ENCODE measurements at regions not wholly inside any gene's neighbourhood (a gene's known extent, or its start where the extent isn't known, plus 50 kb on each side); places are given as distances from the start of the nearest gene placed in this dataset.

DNA sequence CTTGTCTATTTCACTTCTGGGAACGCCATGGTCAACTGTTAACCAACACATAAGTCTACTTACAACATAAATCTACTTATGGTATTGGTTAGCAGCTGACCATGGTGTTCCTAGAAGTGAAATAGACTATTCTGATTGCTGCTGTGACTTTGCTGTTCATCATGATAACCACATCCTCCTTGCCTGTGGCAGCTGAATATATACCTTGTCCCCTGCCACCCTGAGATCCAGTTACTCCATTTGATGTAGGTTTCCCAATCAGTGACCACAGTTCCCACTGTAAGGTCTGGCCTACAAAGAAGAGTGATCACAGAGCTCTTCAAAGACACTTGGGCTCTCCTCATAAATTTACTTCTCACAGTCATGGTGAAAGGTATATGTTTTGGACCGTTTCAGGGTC, 66.8 kb upstream of the ALDH1A3 start:
- no peak for DNase-seq (ENCODE audit: low read depth in 2 of 2)

DNA sequence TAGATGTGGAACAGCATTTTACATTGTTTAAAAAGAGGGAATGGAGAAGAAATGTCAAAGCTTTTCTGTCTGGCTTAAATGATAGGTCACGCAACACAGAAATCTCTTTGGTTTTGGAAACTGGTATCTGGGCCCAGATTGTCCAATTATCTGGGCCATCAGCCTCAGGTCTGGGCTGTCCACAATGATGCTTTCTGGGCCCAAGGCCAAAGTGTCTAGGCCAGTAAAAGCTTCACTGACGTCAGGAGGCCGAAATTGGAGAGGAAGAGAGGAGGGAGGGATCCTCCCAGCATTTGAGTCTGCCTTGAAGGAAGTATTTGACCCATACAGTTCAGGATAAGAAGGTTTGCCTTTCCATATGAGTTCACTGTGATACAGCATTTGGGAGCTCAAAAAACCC, 60.7 kb upstream of the ALDH1A3 start:
- no peak for DNase-seq (ENCODE audit: low read depth in 2 of 2)

DNA sequence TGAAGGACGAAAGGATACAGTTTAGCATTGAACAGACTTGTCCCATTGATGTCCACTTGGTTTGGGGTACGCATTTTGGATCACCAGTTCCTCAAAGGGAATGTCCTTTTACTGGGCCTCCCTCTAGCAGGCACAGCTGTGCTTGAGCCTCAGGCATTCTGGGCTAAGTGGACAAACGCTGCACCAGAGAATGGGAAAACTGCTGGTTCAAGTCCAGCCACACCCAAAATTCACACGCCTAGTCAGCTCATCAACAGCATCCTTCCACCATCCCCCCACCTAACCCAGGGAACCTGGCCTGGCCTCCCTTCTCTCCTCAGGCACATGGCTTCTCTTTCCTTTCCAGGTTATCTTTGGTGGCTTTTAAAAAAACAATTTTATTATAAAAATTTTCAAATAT, 59.1 kb upstream of the ALDH1A3 start:
- no peak for DNase-seq (ENCODE audit: low read depth in 2 of 2)

DNA sequence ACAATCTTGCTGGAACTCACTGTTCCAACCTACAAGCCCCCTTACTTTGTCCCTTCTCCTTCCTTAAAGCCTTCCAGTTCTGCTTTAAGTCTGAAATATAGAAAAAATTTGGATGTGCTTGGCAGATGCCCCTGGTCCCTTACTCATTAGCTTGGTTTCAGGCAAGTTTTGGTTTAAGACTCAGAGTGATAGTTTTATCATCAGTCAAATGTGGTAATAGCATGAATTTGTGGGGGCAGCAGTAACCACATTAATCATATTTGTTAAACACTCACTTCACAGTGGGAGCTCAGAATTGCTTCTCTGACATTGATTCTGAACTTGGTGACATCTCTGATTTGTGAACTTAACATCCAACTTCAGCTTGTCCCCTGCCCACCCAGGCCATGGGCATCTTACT, 58.3 kb upstream of the ALDH1A3 start:
- DNase-seq (ENCODE audit: low read depth in 2 of 2), result no peak

DNA sequence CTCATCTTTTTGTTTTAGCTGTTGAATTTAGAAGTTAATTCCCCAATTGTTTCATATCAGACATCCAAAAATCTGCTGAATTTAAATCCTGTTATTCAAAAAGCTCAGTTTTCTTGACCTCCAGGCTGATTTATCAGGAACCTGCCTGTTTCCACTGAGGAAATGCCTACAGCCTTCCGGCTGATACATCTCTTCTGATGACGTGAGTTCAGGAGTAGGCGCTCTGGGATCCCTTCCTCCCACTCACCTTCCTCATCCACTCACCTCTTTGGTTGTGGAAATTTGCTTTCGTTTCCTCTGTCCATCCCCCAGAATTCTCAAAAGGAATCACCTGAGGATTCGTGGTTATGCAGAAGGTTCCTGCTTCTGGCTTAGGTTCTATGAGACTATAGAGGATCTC, 55.4 kb upstream of the ALDH1A3 start:
- DNase-seq (ENCODE audit: low read depth in 2 of 2), result no peak

DNA sequence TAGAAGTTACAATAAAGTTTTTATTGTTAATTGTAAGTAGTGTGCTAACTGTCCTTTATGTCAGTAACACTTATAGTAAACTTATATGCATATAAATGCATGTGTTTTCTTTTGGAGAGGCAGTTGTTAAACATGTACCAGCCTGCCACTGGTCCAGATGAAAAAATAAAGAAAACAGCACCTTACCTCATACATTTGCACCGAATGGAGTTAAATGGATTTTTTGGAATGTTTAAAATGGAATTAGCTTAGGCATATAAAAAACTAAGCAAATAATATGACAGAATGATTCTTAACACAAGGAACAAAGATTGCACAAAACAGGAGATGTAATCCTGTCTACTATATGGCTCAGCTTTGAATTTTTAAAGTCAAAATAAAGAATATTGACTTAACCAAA, 50.2 kb upstream of the ALDH1A3 start:
- no peak for DNase-seq (ENCODE audit: low read depth in 2 of 2)

Measured in stimulated activated CD4-positive, alpha-beta T cell treated with anti-CD3 and anti-CD28 coated beads, Interleukin-12 subunit alpha, Interleukin-12 subunit beta, amount 100 ng/mL, for 24 hours (primary cell).